CD4-positive, alpha-beta T cell (primary cell): ENCODE measurements at regions not wholly inside any gene's neighbourhood (a gene's known extent, or its start where the extent isn't known, plus 50 kb on each side); places are given as distances from the start of the nearest gene placed in this dataset.

Source experiments
- ATAC-seq: fragments of 200-7000 bp; cut with Tn5 transposase; one replicate; pipeline ENCODE4 v1.10.0; 2022; ENCODE audit warnings: mild to moderate bottlenecking; ENCODE audit not compliant: poor library complexity
- CTCF ChIA-PET: fragments of 350-600 bp; sonication (Branson Sonifier 250); formaldehyde crosslinking; loops from one replicate; lab custom pipeline; 2021; ENCODE audit warnings: antibody characterized with exemption, inconsistent platforms; lab: Charles Lee
- POLR2A ChIA-PET: fragments of 350-600 bp; sonication (Branson Sonifier 250); formaldehyde crosslinking; loops from one replicate; lab custom pipeline; 2021; ENCODE audit warnings: antibody characterized with exemption, inconsistent platforms; lab: Charles Lee
- DNase-seq, 14 experiments: peaks; one replicate each; pipeline ENCODE4 v3.0.0-alpha.2; 2013 to 2020; ENCODE audit warnings: mixed read lengths in 2 of 14
- H3K27ac ChIP-seq, 2 donors: one replicate each; pipeline versions ENCODE4 v1.5.1 to v1.7.0; 2013; ENCODE audit warnings: low read length in 2 of 2, low read depth in 1 of 2, mild to moderate bottlenecking in 1 of 2
- H3K27me3 ChIP-seq, 2 experiments: 1 replicate in 1 of 2; 2 replicates in 1 of 2; pipeline versions ENCODE4 v1.6.1 to v1.7.0; 2013; ENCODE audit warnings: low read length in 2 of 2, control low read depth in 1 of 2, mild to moderate bottlenecking in 1 of 2, moderate library complexity in 1 of 2; ENCODE audit not compliant: insufficient read depth in 2 of 2, control insufficient read depth in 1 of 2
- H3K36me3 ChIP-seq: one replicate; pipeline ENCODE4 v1.6.1; 2013; ENCODE audit warnings: low read length, control low read depth; ENCODE audit not compliant: insufficient read depth
- H3K4me1 ChIP-seq: one replicate; pipeline ENCODE4 v1.6.1; 2013; ENCODE audit warnings: low read length, control low read depth; ENCODE audit not compliant: insufficient read depth
- H3K4me3 ChIP-seq: one replicate; pipeline ENCODE4 v1.5.1; 2013; ENCODE audit warnings: mild to moderate bottlenecking, low read length, moderate library complexity
- H3K9me3 ChIP-seq, 2 experiments: 1 replicate in 1 of 2; 2 replicates in 1 of 2; pipeline versions ENCODE4 v1.6.1 to v1.7.0; 2013; ENCODE audit warnings: low read length in 2 of 2, mild to moderate bottlenecking in 2 of 2, control low read depth in 1 of 2, moderate library complexity in 1 of 2; ENCODE audit not compliant: control insufficient read depth in 1 of 2, insufficient read depth in 1 of 2
- H3K27ac Mint-ChIP-seq: one replicate; pipeline ENCODE4 v1.8.0; 2020; ENCODE audit warnings: mixed read lengths
- H3K27me3 Mint-ChIP-seq: one replicate; pipeline ENCODE4 v1.8.0; 2021; ENCODE audit warnings: mixed read lengths
- H3K36me3 Mint-ChIP-seq: one replicate; pipeline ENCODE4 v1.8.0; 2021; ENCODE audit warnings: low read depth, mixed read lengths
- H3K4me1 Mint-ChIP-seq: one replicate; pipeline ENCODE4 v1.8.0; 2021; ENCODE audit warnings: low read depth, mixed read lengths
- H3K4me3 Mint-ChIP-seq: one replicate; pipeline ENCODE4 v1.8.0; 2020; ENCODE audit warnings: mild to moderate bottlenecking, mixed read lengths
- H3K9me3 Mint-ChIP-seq: one replicate; pipeline ENCODE4 v1.8.0; 2020; ENCODE audit warnings: mixed read lengths
- intact Hi-C, 2 experiments: fragments of 100-400 bp; cut with DNase I in 1 of 2; cut with micrococcal nuclease in 1 of 2; formaldehyde crosslinking; loops; one replicate each; pipeline versions ENCODE4 v1.15.1 to v1.9.0; 2023 to 2025; cut with DNase I, micrococcal nuclease
- TF ChIP-seq, protein P1 (sequence below): fragments of 200-600 bp; IDR thresholded peaks from one replicate; pipeline ENCODE4 v1.8.0; 2022; ENCODE audit warnings: antibody characterized with exemption, mild to moderate bottlenecking

DNA sequence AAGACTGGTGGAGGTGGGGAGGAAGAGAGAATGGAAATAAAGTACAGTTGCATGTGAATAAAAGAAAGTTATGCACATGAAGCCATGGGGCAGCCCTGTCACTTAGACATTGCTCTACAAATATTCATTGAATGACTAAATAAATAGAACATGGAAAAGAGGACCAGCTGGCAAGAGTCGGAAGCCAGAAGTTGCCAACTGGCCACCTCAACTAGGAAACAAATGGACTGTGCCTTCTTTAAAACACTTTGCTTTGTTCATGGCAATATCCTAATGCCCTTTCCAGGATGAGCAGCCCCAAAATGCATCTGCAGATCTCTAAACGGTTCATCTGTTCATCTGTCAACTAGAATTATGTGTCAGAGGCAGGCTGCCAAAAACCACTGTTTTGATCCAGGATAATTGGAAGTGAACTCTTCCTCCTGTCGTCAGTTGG is 157.3 kb downstream of the NOC3L start:
- TF ChIP-seq, protein P1, sequence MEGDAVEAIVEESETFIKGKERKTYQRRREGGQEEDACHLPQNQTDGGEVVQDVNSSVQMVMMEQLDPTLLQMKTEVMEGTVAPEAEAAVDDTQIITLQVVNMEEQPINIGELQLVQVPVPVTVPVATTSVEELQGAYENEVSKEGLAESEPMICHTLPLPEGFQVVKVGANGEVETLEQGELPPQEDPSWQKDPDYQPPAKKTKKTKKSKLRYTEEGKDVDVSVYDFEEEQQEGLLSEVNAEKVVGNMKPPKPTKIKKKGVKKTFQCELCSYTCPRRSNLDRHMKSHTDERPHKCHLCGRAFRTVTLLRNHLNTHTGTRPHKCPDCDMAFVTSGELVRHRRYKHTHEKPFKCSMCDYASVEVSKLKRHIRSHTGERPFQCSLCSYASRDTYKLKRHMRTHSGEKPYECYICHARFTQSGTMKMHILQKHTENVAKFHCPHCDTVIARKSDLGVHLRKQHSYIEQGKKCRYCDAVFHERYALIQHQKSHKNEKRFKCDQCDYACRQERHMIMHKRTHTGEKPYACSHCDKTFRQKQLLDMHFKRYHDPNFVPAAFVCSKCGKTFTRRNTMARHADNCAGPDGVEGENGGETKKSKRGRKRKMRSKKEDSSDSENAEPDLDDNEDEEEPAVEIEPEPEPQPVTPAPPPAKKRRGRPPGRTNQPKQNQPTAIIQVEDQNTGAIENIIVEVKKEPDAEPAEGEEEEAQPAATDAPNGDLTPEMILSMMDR = no peak
- Mint-ChIP-seq H3K4me3 (no peak overlapping the region), H3K4me1 (no peaks in the 10 kb centered on the region), H3K27me3 (peaks cover 6% of the 10 kb centered on the region), H3K27ac (no peak overlapping the region), H3K9me3 (no peaks in the 10 kb centered on the region), H3K36me3 (no peaks in the 10 kb centered on the region)
- Histone ChIP-seq H3K27ac (no peak overlapping the region), H3K27me3 (no peaks in the 10 kb centered on the region), H3K36me3 (no peaks in the 10 kb centered on the region), H3K9me3 (no peaks in the 10 kb centered on the region), H3K4me3 (no peak overlapping the region), H3K4me1 (peaks cover 5% of the 10 kb centered on the region)
- ChIA-PET POLR2A (no interaction called here), CTCF (no interaction called here)
- intact Hi-C loops = no loop called here
- no peak for ATAC-seq
- no peak for DNase-seq

DNA sequence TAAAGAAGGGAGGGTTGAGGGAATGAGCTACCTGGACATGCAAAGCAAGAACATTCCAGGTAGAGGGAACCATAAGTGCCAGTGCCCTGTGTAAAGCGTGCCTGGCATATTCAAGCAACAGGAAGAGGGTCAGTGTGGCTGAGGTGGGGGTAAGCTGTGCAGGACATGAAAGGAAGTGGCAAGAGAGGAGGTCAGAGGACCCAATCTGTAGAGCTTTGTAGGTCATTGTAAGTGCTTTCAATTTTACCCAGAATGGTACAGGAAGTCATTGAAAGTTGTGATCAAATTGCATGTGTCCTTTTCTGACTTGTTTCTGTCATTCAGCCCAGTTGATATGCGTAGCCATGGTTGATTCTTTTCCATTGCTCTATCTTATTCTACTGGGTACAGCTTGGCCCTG is 156.6 kb downstream of the NOC3L start:
- Mint-ChIP-seq H3K4me3 (no peak overlapping the region), H3K27me3 (peaks cover 6% of the 10 kb centered on the region), H3K4me1 (no peaks in the 10 kb centered on the region), H3K9me3 (no peaks in the 10 kb centered on the region), H3K36me3 (no peaks in the 10 kb centered on the region), H3K27ac (no peak overlapping the region)
- DNase-seq (no peak), ATAC-seq (no peak)
- Histone ChIP-seq H3K4me3 (no peak overlapping the region), H3K4me1 (peaks cover 5% of the 10 kb centered on the region), H3K36me3 (no peaks in the 10 kb centered on the region), H3K27ac (no peak overlapping the region), H3K9me3 (no peaks in the 10 kb centered on the region), H3K27me3 (no peaks in the 10 kb centered on the region)
- intact Hi-C loops = no loop called here
- POLR2A ChIA-PET = no interaction called here
- TF ChIP-seq, protein P1 = no peak
- CTCF ChIA-PET = no interaction called here

DNA sequence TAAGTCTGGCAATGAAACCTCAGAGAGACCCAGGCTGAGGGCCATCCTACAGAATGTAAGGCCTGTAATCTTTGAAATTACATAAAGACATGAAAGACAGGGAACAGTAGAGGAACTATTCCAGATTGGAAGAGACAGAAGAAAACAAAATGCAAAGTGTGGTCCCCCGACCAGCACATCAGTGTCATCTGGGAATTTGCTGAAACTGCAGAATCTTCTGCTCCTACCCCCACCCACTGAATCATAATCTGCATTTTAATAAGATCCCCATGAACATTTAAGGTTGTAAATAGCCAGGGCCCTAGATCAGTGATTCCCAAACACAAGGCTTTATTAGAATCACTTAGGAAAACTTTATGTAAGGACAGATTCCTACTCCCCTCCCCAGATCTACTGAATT is 154.4 kb downstream of the NOC3L start:
- intact Hi-C loops = no loop called here
- H3K27ac Mint-ChIP-seq = no peak overlapping the region
- Histone ChIP-seq H3K36me3 (no peaks in the 10 kb centered on the region), H3K9me3 (no peaks in the 10 kb centered on the region), H3K4me3 (no peak overlapping the region), H3K27me3 (no peaks in the 10 kb centered on the region), H3K27ac (no peak overlapping the region), H3K4me1 (peaks cover 5% of the 10 kb centered on the region)
- H3K4me3 Mint-ChIP-seq = no peak overlapping the region
- TF ChIP-seq, protein P1 = no peak
- ChIA-PET CTCF (no interaction called here), POLR2A (no interaction called here)
- ATAC-seq (no peak), DNase-seq (no peak)
- H3K4me1 Mint-ChIP-seq = no peaks in the 10 kb centered on the region
- peaks cover 13% of the 10 kb centered on the region for H3K27me3 Mint-ChIP-seq
- H3K9me3 Mint-ChIP-seq = no peaks in the 10 kb centered on the region
- no peaks in the 10 kb centered on the region for H3K36me3 Mint-ChIP-seq
